Muscle of leg (tissue), 3 donors: ENCODE measurements at regions not wholly inside any gene's neighbourhood (a gene's known extent, or its start where the extent isn't known, plus 50 kb on each side); places are given as distances from the start of the nearest gene placed in this dataset.

ENCODE experiments used
- DNase-seq: peaks from one replicate; pipeline ENCODE4 v3.0.0; 2013
- H3K27ac ChIP-seq: one replicate; pipeline ENCODE4 v1.5.1; 2013; ENCODE audit warnings: mild to moderate bottlenecking, low read length, control low read depth
- H3K27me3 ChIP-seq: one replicate; pipeline ENCODE4 v1.6.1; 2013; ENCODE audit warnings: low read length; ENCODE audit not compliant: control insufficient read depth, insufficient read depth
- H3K36me3 ChIP-seq: one replicate; pipeline ENCODE4 v1.6.1; 2013; ENCODE audit warnings: low read length; ENCODE audit not compliant: control insufficient read depth, insufficient read depth
- H3K4me1 ChIP-seq: one replicate; pipeline ENCODE4 v1.6.1; 2013; ENCODE audit warnings: low read length; ENCODE audit not compliant: control insufficient read depth, insufficient read depth
- H3K4me3 ChIP-seq: one replicate; pipeline ENCODE4 v1.5.1; 2013; ENCODE audit warnings: low read length, control low read depth
- H3K9me3 ChIP-seq: replicated peaks from 2 replicates; pipeline ENCODE4 v1.6.1; 2013; ENCODE audit warnings: low read depth, low read length; ENCODE audit not compliant: control insufficient read depth
- WGBS: methylation state at CpG from one replicate; pipeline ENCODE4 v1.1.5; 2013; ENCODE audit warnings: missing lambda C conversion rate; ENCODE audit not compliant: insufficient coverage; 5-methylcytosine and 5-hydroxymethylcytosine counted together

DNA sequence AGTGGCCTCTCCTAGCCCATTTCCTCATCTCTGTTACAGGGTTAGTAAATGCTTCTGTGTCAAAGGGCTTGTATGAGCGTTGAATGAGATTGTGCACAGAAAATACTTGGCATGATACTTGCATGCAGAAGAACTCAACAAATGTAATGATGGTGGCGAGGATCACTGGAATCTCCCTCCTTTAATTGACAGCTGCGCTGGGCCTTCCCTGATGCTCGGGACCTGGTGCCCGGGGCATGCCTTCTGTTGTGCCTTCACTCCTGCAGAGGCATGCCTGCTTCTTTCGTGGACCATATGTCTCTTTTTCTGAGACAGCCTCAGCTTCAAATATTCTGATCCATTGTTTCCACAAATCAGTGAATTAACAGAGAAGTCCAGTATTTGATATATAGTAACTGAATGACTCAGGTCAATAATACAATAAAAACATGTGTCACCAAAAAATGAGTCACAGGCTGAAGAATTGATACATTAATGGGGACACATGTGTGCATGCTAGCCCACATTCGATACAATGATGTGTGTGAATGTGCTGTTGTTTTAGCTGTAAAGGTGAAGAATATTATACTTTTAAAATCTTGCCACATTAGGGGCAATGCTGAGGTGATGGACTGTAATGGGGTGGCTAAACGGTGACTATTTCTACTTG is 243.3 kb upstream of the TBL1XR1 start:
- no peak overlapping the region for H3K27ac ChIP-seq
- no peak for DNase-seq
- no peaks in the 10 kb centered on the region for H3K27me3 ChIP-seq
- H3K36me3 ChIP-seq: no peaks in the 10 kb centered on the region
- H3K4me1 ChIP-seq: peaks cover 5% of the 10 kb centered on the region
- H3K9me3 ChIP-seq: no peaks in the 10 kb centered on the region
- H3K4me3 ChIP-seq: no peak overlapping the region
- 95% methylated on average over 4 of the region's 8 CpGs for WGBS

DNA sequence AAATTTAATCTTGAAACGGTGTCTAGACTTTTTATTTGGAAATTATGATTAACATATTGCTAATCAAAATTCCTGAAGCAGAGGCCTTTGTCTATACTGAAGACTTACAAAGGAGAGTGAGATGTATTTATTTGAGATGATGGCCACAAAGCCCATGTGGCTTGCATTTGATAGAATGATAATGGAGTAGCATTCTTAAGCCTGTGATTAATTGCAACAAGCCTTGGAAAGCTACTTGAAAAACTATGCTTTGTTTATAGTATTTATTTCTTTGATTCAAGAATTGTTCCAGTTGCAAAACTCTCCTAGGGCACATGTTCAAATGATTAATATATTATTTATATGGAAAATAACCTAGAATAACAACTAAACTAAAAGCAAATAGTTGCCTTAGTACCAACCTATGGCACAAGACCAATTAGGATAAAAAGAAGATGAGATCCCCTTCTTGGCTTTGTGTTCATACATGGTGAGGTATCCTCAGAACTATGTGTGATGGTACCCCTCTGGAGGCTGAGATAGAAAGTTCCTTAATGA is 244.1 kb upstream of the TBL1XR1 start:
- H3K4me1 ChIP-seq: peaks cover 5% of the 10 kb centered on the region
- no peak overlapping the region for H3K4me3 ChIP-seq
- no peaks in the 10 kb centered on the region for H3K9me3 ChIP-seq
- H3K27ac ChIP-seq: no peak overlapping the region
- no peaks in the 10 kb centered on the region for H3K27me3 ChIP-seq
- no peak for DNase-seq
- WGBS: no CpG with 5 or more reads among the region's 1 CpG
- H3K36me3 ChIP-seq: no peaks in the 10 kb centered on the region

DNA sequence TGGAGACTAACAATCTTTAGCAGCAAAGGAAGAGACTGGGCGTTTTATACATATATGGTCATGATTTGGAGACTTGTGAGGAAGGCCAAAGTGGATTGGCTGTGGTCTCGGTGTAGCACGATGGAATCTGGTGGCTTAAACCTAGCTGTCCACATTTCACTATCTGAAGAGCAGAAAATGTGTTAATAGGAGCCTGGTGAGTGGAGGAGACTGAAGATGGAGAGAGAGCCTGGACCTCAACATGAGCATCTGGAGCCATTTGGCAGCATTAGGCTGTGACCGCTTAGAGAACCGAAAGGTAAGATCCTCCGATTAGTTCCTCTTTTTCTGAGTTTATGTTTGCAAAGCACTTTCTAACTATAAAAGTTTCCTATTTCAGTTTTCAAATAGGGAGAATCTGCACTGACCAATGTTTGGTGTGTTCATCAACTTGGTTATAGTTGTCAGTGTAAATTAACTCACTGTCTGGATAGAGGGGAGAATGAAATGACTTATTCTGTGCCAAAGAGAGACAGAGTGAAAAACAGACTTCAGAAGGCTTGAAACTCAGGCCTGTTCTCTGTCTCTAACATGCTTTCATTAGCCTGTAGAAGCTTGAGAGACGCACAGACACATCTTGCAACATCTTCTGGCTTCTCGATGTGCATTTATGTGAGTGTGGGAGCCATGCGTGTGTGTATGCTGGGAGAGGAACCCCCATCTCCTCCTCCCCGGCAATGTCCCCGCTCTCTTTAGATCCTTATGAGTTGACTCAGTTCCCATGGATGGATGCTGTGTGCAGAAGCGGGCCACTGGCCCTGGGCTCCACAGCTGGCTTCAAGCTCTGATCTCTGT is 244.7 kb upstream of the TBL1XR1 start:
- Histone ChIP-seq H3K27me3 (no peaks in the 10 kb centered on the region), H3K4me3 (no peak overlapping the region), H3K27ac (no peak overlapping the region), H3K36me3 (no peaks in the 10 kb centered on the region), H3K9me3 (no peaks in the 10 kb centered on the region), H3K4me1 (peaks cover 5% of the 10 kb centered on the region)
- DNase-seq: peak; percentile 52
- 90% methylated on average over 4 of the region's 12 CpGs for WGBS

DNA sequence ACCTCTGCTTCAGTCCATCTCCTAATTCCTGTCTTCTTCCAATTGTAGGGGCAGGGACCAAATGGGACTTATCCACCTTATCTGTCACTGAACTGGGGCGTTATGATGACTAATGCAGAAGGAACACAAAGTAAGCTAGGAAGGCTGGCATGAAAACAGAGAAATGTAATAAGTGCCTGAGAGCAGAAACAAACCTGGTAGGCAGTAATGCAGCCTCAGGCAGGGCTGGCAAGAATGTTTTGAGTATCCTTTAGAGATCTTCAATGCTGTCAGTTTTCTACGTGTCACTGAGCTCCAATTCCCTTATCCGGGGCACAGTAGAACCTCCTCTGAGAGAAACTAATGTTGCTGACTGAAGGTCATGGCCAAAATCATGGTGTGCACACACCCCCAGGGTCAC is 246.2 kb upstream of the TBL1XR1 start:
- no peak overlapping the region for H3K4me3 ChIP-seq
- 83% methylated on average over 1 of the region's 3 CpGs for WGBS
- no peaks in the 10 kb centered on the region for H3K9me3 ChIP-seq
- DNase-seq: no peak
- no peaks in the 10 kb centered on the region for H3K27me3 ChIP-seq
- no peak overlapping the region for H3K27ac ChIP-seq
- no peaks in the 10 kb centered on the region for H3K36me3 ChIP-seq
- H3K4me1 ChIP-seq: peaks cover 5% of the 10 kb centered on the region

DNA sequence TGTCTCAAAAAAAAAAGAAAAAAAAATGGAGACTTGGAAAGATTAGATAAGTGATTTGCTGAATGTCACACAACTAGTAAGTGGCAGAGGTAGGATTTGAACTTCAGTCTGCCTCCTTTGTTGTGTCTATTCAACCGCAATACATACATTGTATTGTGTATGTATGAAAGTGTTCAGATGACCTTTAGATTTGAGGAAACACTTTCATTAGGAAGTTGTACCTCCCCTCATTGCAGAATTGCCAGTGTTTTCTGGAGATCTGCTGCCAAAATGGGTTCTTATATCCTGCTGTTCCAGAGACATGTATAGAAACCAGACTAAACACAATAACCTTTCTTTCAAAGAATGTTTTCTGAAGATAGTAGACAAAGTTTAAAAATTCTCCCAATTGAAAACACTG is 247.4 kb upstream of the TBL1XR1 start:
- H3K4me1 ChIP-seq: peaks cover 6% of the 10 kb centered on the region
- WGBS: no CpG with 5 or more reads among the region's 1 CpG
- no peaks in the 10 kb centered on the region for H3K27me3 ChIP-seq
- no peak for DNase-seq
- no peaks in the 10 kb centered on the region for H3K9me3 ChIP-seq
- no peak overlapping the region for H3K4me3 ChIP-seq
- no peak overlapping the region for H3K27ac ChIP-seq
- no peaks in the 10 kb centered on the region for H3K36me3 ChIP-seq

DNA sequence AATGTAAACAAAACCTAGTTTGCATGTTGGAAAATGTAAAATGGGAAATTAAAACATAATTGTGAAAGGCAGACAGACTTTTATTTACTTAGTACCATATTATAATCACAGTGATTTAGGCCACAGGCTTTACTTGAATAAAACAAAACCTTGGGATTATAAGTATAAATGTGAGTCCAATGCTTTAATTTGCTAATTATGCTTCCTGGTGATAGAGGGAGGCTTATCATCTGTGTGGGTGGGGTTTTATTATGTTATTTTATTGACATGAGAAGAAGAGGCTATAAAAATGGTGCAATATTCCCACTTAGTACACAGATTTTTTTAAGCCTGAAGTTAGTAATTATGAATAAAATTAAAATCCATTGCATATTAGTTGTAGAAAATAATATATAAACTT is 248.3 kb upstream of the TBL1XR1 start:
- H3K27me3 ChIP-seq: no peaks in the 10 kb centered on the region
- no peak overlapping the region for H3K4me3 ChIP-seq
- H3K9me3 ChIP-seq: no peaks in the 10 kb centered on the region
- no peak for DNase-seq
- H3K27ac ChIP-seq: no peak overlapping the region
- no peaks in the 10 kb centered on the region for H3K36me3 ChIP-seq
- H3K4me1 ChIP-seq: peaks cover 3% of the 10 kb centered on the region

DNA sequence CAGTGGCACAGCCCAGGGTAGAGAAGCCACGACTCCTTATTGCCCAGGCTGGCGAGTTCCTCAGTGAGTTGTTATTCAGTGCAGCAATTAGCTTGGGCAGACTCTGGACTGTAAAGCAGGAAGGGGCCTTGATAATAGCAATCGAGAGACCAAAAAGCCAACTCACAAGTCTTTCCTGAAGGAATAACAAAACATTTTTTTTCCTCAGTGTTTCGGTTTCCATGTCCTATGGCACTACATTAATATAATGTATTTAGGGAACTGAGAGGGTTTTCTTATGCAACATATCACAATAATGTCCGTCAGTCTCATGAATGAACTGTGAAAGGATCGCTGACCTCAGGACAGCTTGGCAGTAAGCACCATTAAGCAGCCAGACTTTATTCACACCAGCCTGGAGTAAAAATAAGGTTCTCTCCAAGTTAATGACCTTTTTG is 248.9 kb upstream of the TBL1XR1 start:
- Histone ChIP-seq H3K27ac (no peak overlapping the region), H3K36me3 (no peaks in the 10 kb centered on the region), H3K4me1 (peaks cover 5% of the 10 kb centered on the region), H3K4me3 (no peak overlapping the region), H3K9me3 (no peaks in the 10 kb centered on the region), H3K27me3 (no peaks in the 10 kb centered on the region)
- 58% methylated on average over 2 of the region's 6 CpGs for WGBS
- no peak for DNase-seq

DNA sequence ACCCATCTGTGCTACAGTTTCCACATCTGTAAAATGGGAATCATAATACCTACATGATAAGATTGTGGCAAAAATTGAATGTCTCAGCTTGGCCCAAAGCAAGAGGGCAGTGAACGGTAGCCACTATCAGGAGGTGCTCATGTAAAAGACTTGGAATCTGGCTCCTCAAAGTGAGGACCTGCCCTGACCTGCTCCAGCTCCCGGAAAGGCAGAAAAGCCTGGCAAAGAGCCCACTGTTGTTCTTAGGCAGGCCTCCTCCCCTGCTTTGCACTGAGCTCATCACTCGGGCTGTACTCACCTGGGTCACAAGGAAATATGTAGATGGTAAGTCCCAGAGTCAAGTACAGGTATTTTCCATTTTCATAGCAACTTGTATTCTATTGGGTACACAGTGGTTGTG is 250.7 kb upstream of the TBL1XR1 start:
- Histone ChIP-seq H3K27ac (no peak overlapping the region), H3K4me1 (peaks cover 12% of the 10 kb centered on the region), H3K36me3 (no peaks in the 10 kb centered on the region), H3K27me3 (no peaks in the 10 kb centered on the region), H3K9me3 (no peaks in the 10 kb centered on the region), H3K4me3 (no peak overlapping the region)
- DNase-seq: no peak
- WGBS: 100% methylated on average over 1 of the region's 3 CpGs

DNA sequence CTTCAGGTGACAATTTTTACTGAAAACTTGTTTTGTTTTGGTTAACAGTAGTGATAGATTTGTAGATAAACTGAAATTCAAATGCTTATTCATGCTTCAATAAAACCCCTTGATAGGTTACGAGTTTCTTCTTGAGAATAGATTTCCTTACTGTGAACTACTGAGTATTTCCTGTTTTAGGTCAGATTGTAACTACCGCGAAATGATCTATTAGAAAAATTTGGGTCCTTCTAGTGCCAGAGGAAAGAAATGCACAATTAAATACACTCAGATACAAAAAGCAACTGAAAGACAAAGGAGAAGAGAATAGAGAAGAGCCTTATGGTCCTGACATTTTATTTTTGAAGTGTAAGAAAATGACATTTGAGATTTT is 251.7 kb upstream of the TBL1XR1 start:
- peaks cover 14% of the 10 kb centered on the region for H3K4me1 ChIP-seq
- no CpG with 5 or more reads among the region's 3 CpGs for WGBS
- no peak overlapping the region for H3K27ac ChIP-seq

DNA sequence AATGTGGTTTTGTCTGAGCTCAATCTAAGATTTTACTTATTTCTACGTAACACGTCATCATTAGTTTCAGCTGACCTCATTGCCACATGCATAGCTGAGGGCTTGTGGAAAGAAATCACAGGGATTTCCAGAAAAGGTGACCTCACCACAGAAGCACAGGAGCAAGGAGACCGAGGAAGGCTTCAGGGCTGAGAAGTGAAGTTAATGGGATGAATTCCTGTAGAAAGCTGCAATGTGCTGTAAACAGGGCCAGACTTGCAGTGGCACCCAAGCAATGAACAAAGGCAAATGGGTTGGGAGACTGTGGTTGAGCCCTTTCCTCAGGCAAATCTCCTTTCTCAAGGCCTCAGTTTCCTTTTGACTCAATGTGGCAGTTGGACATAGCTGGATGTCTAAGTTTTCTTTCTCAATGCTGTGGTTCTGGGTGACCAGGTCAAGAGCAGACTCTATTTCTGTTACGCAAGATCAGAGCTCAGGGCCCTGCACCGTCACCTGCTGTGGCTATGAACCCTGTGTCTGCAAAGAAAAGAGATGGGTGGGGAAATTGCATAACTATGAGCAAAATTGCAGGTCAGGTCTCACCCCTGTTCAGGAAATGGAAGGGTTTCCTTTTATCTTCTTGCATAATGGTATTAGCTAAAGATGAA is 252.2 kb upstream of the TBL1XR1 start:
- Histone ChIP-seq H3K9me3 (no peaks in the 10 kb centered on the region), H3K27ac (no peak overlapping the region), H3K27me3 (no peaks in the 10 kb centered on the region), H3K4me3 (no peak overlapping the region), H3K36me3 (no peaks in the 10 kb centered on the region), H3K4me1 (peaks cover 14% of the 10 kb centered on the region)
- no peak for DNase-seq
- 81% methylated on average over 3 of the region's 5 CpGs for WGBS

More for the DNA sequence above, 251.7 kb upstream of the TBL1XR1 start:
- Histone ChIP-seq H3K27me3 (no peaks in the 10 kb centered on the region), H3K36me3 (no peaks in the 10 kb centered on the region), H3K4me3 (no peak overlapping the region), H3K9me3 (no peaks in the 10 kb centered on the region)
- DNase-seq: no peak
